Nephron (organoid): ENCODE measurements at regions not wholly inside any gene's neighbourhood (a gene's known extent, or its start where the extent isn't known, plus 50 kb on each side); places are given as distances from the start of the nearest gene placed in this dataset.

Source experiments
- H3K27ac Mint-ChIP-seq, 3 experiments: 2 replicates each; pipeline ENCODE4 v1.8.0; 2020; ENCODE audit warnings: mixed read lengths in 3 of 3, mild to moderate bottlenecking in 2 of 3, moderate library complexity in 1 of 3
- H3K27me3 Mint-ChIP-seq: 2 replicates; pipeline ENCODE4 v1.8.0; 2021; ENCODE audit warnings: low read depth, mild to moderate bottlenecking, moderate library complexity, mixed read lengths
- H3K36me3 Mint-ChIP-seq: 2 replicates; pipeline ENCODE4 v1.8.0; 2020; ENCODE audit warnings: low read depth, mixed read lengths
- H3K4me1 Mint-ChIP-seq: 2 replicates; pipeline ENCODE4 v1.8.0; 2020; ENCODE audit warnings: mixed read lengths
- H3K4me3 Mint-ChIP-seq, 3 experiments: 2 replicates each; pipeline ENCODE4 v1.8.0; 2020; ENCODE audit warnings: mild to moderate bottlenecking in 3 of 3, mixed read lengths in 3 of 3, moderate library complexity in 2 of 3
- H3K9me3 Mint-ChIP-seq: 2 replicates; pipeline ENCODE4 v1.8.0; 2020; ENCODE audit warnings: mixed read lengths
- TF ChIP-seq, protein P1 (sequence below), 3 experiments: fragments of 200-600 bp; sonication (generic); IDR thresholded peaks; one replicate each; pipeline ENCODE4 v1.5.0; 2021; ENCODE audit warnings: antibody characterized with exemption in 3 of 3; ENCODE audit not compliant: unreplicated experiment in 3 of 3

- Mint-ChIP-seq H3K4me3 (no peak overlapping the region), H3K9me3 (no peaks in the 10 kb centered on the region), H3K27me3 (no peaks in the 10 kb centered on the region), H3K4me1 (no peaks in the 10 kb centered on the region), H3K36me3 (no peaks in the 10 kb centered on the region), H3K27ac (no peak overlapping the region)
- TF ChIP-seq, protein P1, sequence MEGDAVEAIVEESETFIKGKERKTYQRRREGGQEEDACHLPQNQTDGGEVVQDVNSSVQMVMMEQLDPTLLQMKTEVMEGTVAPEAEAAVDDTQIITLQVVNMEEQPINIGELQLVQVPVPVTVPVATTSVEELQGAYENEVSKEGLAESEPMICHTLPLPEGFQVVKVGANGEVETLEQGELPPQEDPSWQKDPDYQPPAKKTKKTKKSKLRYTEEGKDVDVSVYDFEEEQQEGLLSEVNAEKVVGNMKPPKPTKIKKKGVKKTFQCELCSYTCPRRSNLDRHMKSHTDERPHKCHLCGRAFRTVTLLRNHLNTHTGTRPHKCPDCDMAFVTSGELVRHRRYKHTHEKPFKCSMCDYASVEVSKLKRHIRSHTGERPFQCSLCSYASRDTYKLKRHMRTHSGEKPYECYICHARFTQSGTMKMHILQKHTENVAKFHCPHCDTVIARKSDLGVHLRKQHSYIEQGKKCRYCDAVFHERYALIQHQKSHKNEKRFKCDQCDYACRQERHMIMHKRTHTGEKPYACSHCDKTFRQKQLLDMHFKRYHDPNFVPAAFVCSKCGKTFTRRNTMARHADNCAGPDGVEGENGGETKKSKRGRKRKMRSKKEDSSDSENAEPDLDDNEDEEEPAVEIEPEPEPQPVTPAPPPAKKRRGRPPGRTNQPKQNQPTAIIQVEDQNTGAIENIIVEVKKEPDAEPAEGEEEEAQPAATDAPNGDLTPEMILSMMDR (IDR thresholded peaks at IDR 0.05; ENCODE audit: unreplicated experiment in 3 of 3), result no peak
Observed at GRCh38 chr3:99526921-99527320, 111.5 kb upstream of the COL8A1 start.

- TF ChIP-seq, protein P1 (IDR thresholded peaks at IDR 0.05; ENCODE audit: unreplicated experiment in 3 of 3), result no peak
- Mint-ChIP-seq H3K4me1 (no peaks in the 10 kb centered on the region), H3K4me3 (no peak overlapping the region), H3K9me3 (no peaks in the 10 kb centered on the region), H3K36me3 (no peaks in the 10 kb centered on the region), H3K27ac (no peak overlapping the region), H3K27me3 (peaks cover 4% of the 10 kb centered on the region)
Observed at GRCh38 chr3:99524559-99524958, 113.8 kb upstream of the COL8A1 start.

DNA sequence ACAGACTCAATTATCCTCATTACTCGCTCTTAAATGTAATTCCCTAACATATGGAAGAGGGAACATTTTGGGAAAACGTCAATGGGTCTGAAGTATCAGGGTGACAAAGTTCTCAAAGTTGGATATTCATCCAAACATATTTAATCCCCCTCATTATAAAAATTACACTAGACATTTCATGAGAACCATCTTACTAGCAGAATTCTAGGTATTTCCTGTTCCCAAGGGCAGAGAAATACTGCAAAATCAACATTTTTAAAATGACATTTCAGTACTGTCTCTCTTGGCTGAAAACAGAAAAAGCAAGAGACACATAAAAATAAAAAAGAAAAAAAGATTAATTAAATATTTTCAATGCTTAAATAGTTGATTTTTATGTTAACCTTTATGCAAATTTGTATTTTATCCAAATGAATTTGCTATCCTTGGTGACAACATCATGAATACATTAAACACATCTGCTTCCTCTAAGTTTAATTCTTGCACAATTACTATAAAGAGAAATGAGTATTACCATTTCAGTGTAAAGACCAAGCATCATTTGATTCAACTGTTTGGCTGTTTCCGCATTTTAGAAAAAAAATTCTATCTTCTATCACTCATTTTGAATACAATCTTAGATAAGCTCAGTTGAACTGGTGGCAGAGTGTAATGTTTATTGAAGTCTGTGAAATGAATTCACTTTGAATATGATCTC, 114.8 kb upstream of the COL8A1 start:
- Mint-ChIP-seq H3K4me3 (no peak overlapping the region), H3K4me1 (no peaks in the 10 kb centered on the region), H3K36me3 (no peaks in the 10 kb centered on the region), H3K27me3 (peaks cover 4% of the 10 kb centered on the region), H3K27ac (no peak overlapping the region), H3K9me3 (no peaks in the 10 kb centered on the region)
- TF ChIP-seq, protein P1 (IDR thresholded peaks at IDR 0.05; ENCODE audit: unreplicated experiment in 3 of 3), result no peak

DNA sequence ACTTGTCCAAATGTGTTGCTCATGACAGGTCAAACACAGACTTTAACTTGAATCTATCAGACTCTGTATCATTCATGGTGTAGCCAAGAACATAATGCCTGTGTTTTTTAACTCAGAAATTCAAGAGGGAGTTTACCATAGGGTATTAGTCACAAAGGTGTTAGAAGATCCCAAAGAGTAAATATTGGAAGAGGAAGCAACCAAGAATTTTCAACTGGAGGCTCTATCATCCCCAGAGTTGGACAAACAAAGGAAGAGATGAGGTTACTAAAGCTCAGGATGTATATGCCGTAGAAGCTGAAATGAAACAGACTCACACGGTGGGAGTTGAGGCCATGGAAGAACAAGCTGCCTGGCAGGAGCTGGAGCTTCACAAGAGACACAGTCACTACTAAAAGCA, 116.2 kb upstream of the COL8A1 start:
- Mint-ChIP-seq H3K36me3 (no peaks in the 10 kb centered on the region), H3K27ac (no peak overlapping the region)

DNA sequence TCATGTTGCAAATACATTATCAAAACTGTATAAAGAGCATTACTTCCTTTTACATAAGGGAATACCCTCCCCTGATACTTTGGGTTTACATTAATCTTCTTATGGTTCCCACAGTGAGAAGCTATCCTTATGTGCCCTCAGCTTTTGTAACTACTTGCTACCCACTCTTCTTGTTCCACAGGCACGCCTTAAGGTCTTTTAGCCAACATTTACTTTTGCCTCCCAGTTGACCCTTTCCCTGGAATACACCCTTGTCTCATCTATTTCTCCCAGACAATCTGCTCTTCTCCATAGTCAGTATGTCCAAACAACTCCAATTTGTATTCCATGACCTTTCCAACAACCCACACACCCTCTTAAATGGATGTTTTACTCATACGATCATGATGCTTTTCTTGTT, 116.8 kb upstream of the COL8A1 start:
- peaks cover 4% of the 10 kb centered on the region for H3K27me3 Mint-ChIP-seq
- H3K27ac Mint-ChIP-seq, result no peak overlapping the region
- no peaks in the 10 kb centered on the region for H3K9me3 Mint-ChIP-seq
- no peaks in the 10 kb centered on the region for H3K36me3 Mint-ChIP-seq
- TF ChIP-seq, protein P1 (IDR thresholded peaks at IDR 0.05; ENCODE audit: unreplicated experiment in 3 of 3), result no peak
- no peak overlapping the region for H3K4me3 Mint-ChIP-seq
- H3K4me1 Mint-ChIP-seq, result no peaks in the 10 kb centered on the region

More for the DNA sequence above, 116.2 kb upstream of the COL8A1 start:
- H3K27me3 Mint-ChIP-seq, result peaks cover 4% of the 10 kb centered on the region
- no peaks in the 10 kb centered on the region for H3K4me1 Mint-ChIP-seq
- no peaks in the 10 kb centered on the region for H3K9me3 Mint-ChIP-seq
- H3K4me3 Mint-ChIP-seq, result no peak overlapping the region
- TF ChIP-seq, protein P1 (IDR thresholded peaks at IDR 0.05; ENCODE audit: unreplicated experiment in 3 of 3), result no peak

DNA sequence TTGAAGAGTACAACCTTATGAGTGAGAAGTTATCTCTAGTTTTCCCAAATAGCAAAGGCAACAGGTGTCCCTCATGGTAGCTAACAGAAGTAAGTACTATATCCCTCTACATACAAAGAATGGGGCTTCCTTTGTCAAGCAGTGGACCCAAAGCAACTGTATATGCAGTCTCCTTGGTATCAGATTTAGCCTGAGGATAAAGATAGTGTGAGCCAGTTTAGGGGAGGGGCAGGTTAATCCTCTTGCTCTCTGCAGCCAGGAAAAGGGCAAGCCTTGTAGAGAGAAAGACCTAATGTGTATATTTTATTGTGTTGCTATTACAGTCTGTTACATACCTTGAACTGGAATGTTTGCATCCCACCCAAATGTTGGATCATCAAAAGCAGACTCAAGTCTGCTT, 117.9 kb upstream of the COL8A1 start:
- no peaks in the 10 kb centered on the region for H3K9me3 Mint-ChIP-seq
- H3K4me1 Mint-ChIP-seq, result no peaks in the 10 kb centered on the region
- TF ChIP-seq, protein P1 (IDR thresholded peaks at IDR 0.05; ENCODE audit: unreplicated experiment in 3 of 3), result no peak
- H3K27ac Mint-ChIP-seq, result no peak overlapping the region
- peaks cover 4% of the 10 kb centered on the region for H3K27me3 Mint-ChIP-seq
- H3K36me3 Mint-ChIP-seq, result no peaks in the 10 kb centered on the region
- H3K4me3 Mint-ChIP-seq, result no peak overlapping the region
